Adrenal gland (tissue), 5 donors: ENCODE measurements at regions not wholly inside any gene's neighbourhood (a gene's known extent, or its start where the extent isn't known, plus 50 kb on each side); places are given as distances from the start of the nearest gene placed in this dataset.

Source experiments
- POLR2A ChIP-seq, 2 donors: fragments of 450-650 bp; IDR thresholded peaks; one replicate each; pipeline ENCODE4 v1.6.1; 2017; ENCODE audit warnings: antibody characterized with exemption in 2 of 2, mild to moderate bottlenecking in 2 of 2, moderate library complexity in 1 of 2
- TF ChIP-seq, protein P1 (sequence below), 6 experiments: fragments of 450-650 bp in 4 of 6; fragments of 200-600 bp in 2 of 6; sonication (generic) in 1 of 6; IDR thresholded peaks; 1 replicate in 5 of 6; 2 replicates in 1 of 6; pipeline versions ENCODE4 v1.5.1 to v1.8.0; 2016 to 2021; ENCODE audit warnings: antibody characterized with exemption in 6 of 6, mild to moderate bottlenecking in 2 of 6, moderate library complexity in 1 of 6
- donor health status: DM: no; HTN: no; CAD: no.

DNA sequence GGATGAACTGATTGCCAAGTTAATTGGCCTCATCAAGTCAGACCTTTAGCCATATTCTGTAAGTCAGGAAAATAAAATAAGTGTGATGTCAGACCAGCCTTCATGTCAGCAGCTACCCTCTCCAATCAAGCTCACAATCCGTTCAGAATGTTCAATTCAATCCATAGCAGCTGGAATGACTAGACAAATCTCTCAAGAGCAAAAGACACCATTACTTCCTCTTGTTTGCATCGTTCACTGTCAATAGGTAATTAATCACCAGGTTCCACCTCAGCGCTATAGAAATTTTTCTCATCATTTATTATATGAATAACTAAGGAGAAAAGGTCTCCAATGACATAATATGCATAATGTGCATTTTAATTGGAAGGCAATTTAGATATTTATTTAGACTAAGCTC is 321.0 kb upstream of the GRIA3 start:
- TF ChIP-seq, protein P1, sequence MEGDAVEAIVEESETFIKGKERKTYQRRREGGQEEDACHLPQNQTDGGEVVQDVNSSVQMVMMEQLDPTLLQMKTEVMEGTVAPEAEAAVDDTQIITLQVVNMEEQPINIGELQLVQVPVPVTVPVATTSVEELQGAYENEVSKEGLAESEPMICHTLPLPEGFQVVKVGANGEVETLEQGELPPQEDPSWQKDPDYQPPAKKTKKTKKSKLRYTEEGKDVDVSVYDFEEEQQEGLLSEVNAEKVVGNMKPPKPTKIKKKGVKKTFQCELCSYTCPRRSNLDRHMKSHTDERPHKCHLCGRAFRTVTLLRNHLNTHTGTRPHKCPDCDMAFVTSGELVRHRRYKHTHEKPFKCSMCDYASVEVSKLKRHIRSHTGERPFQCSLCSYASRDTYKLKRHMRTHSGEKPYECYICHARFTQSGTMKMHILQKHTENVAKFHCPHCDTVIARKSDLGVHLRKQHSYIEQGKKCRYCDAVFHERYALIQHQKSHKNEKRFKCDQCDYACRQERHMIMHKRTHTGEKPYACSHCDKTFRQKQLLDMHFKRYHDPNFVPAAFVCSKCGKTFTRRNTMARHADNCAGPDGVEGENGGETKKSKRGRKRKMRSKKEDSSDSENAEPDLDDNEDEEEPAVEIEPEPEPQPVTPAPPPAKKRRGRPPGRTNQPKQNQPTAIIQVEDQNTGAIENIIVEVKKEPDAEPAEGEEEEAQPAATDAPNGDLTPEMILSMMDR (IDR thresholded peaks at IDR 0.05) = no peak
- no peak for TF ChIP-seq POLR2A (IDR thresholded peaks at IDR 0.05)
